CD4-positive, CD25-positive, alpha-beta regulatory T cell (primary cell): ENCODE measurements at regions not wholly inside any gene's neighbourhood (a gene's known extent, or its start where the extent isn't known, plus 50 kb on each side); places are given as distances from the start of the nearest gene placed in this dataset.

ENCODE experiments used
- ATAC-seq, 2 donors: fragments of 150-1000 bp; cut with Tn5 transposase; one replicate each; pipeline ENCODE4 v1.10.0; 2021; ENCODE audit warnings: low read depth in 2 of 2, moderate number of reproducible peaks in 2 of 2, moderate library complexity in 1 of 2
- DNase-seq, 3 donors: peaks; one replicate each; pipeline versions ENCODE4 v3.0.0 to v3.0.0-alpha.2; 2012 to 2022; ENCODE audit warnings: mixed read lengths in 1 of 3
- H3K27ac ChIP-seq: one replicate; pipeline ENCODE4 v1.7.0; 2013; ENCODE audit warnings: mild to moderate bottlenecking, low read length; ENCODE audit not compliant: insufficient read depth, poor library complexity, severe bottlenecking
- H3K27me3 ChIP-seq: one replicate; pipeline ENCODE4 v1.7.0; 2013; ENCODE audit warnings: low read length; ENCODE audit not compliant: control insufficient read depth, insufficient read depth
- H3K36me3 ChIP-seq: one replicate; pipeline ENCODE4 v1.7.0; 2013; ENCODE audit warnings: mild to moderate bottlenecking, low read length, moderate library complexity; ENCODE audit not compliant: control insufficient read depth, insufficient read depth
- H3K4me1 ChIP-seq: 2 replicates; pipeline ENCODE4 v1.7.0; 2013; ENCODE audit warnings: mild to moderate bottlenecking, low read length; ENCODE audit not compliant: insufficient read depth, control insufficient read depth, poor library complexity, severe bottlenecking
- H3K4me3 ChIP-seq: one replicate; pipeline ENCODE4 v1.7.0; 2013; ENCODE audit warnings: low read depth, mild to moderate bottlenecking, low read length, moderate library complexity
- H3K9me3 ChIP-seq, 2 experiments: 1 replicate in 1 of 2; 2 replicates in 1 of 2; pipeline ENCODE4 v1.7.0; 2013; ENCODE audit warnings: low read length in 2 of 2, mild to moderate bottlenecking in 1 of 2, moderate library complexity in 1 of 2; ENCODE audit not compliant: control insufficient read depth in 2 of 2
- H3K27ac Mint-ChIP-seq, 3 donors: one replicate each; pipeline ENCODE4 v1.8.0; 2020 to 2022; ENCODE audit warnings: mild to moderate bottlenecking in 3 of 3, mixed read lengths in 3 of 3, moderate library complexity in 2 of 3
- H3K27me3 Mint-ChIP-seq: one replicate; pipeline ENCODE4 v1.8.0; 2022; ENCODE audit warnings: mild to moderate bottlenecking, mixed read lengths
- H3K36me3 Mint-ChIP-seq: one replicate; pipeline ENCODE4 v1.8.0; 2020; ENCODE audit warnings: mixed read lengths
- H3K4me1 Mint-ChIP-seq, 4 donors: one replicate each; pipeline ENCODE4 v1.8.0; 2020 to 2022; ENCODE audit warnings: mixed read lengths in 4 of 4, mild to moderate bottlenecking in 1 of 4
- H3K4me3 Mint-ChIP-seq, 4 donors: one replicate each; pipeline ENCODE4 v1.8.0; 2020 to 2022; ENCODE audit warnings: mild to moderate bottlenecking in 4 of 4, mixed read lengths in 4 of 4, moderate library complexity in 3 of 4
- H3K9me3 Mint-ChIP-seq, 7 donors: one replicate each; pipeline ENCODE4 v1.8.0; 2020 to 2022; ENCODE audit warnings: mixed read lengths in 7 of 7, mild to moderate bottlenecking in 3 of 7, moderate library complexity in 2 of 7

GRCh38 chr10:107565014-107565413, 400.5 kb upstream of the SORCS1 start:
- H3K4me1 Mint-ChIP-seq = no peaks in the 10 kb centered on the region
- Histone ChIP-seq H3K27ac (no peak overlapping the region), H3K36me3 (no peaks in the 10 kb centered on the region), H3K4me1 (no peaks in the 10 kb centered on the region), H3K4me3 (no peak overlapping the region), H3K9me3 (peaks cover 0 to 3% of the 10 kb centered on the region in 2 experiments), H3K27me3 (no peaks in the 10 kb centered on the region)
- ATAC-seq (no peak), DNase-seq (no peak)
- no peaks in the 10 kb centered on the region for H3K27me3 Mint-ChIP-seq
- no peaks in the 10 kb centered on the region for H3K36me3 Mint-ChIP-seq
- H3K4me3 Mint-ChIP-seq = no peak overlapping the region
- no peak overlapping the region for H3K27ac Mint-ChIP-seq
- peaks cover 0 to 28% (median 6%) of the 10 kb centered on the region in 7 donors for H3K9me3 Mint-ChIP-seq

GRCh38 chr10:107561136-107561650, 396.7 kb upstream of the SORCS1 start:
- Mint-ChIP-seq H3K27ac (no peak overlapping the region), H3K4me3 (no peak overlapping the region), H3K27me3 (no peaks in the 10 kb centered on the region), H3K4me1 (no peaks in the 10 kb centered on the region), H3K36me3 (no peaks in the 10 kb centered on the region), H3K9me3 (peaks cover 2 to 31% (median 8%) of the 10 kb centered on the region in 7 donors)
- DNase-seq (no peak), ATAC-seq (no peak)
- H3K4me1 ChIP-seq = no peaks in the 10 kb centered on the region
- H3K9me3 ChIP-seq = peaks cover 0 to 9% of the 10 kb centered on the region in 2 experiments
- no peaks in the 10 kb centered on the region for H3K27me3 ChIP-seq
- H3K36me3 ChIP-seq = no peaks in the 10 kb centered on the region
- no peak overlapping the region for H3K4me3 ChIP-seq
- no peak overlapping the region for H3K27ac ChIP-seq

GRCh38 chr10:107557916-107558315, 393.4 kb upstream of the SORCS1 start:
- Mint-ChIP-seq H3K4me3 (no peak overlapping the region), H3K36me3 (no peaks in the 10 kb centered on the region), H3K9me3 (peaks cover 2 to 48% (median 12%) of the 10 kb centered on the region in 7 donors), H3K27ac (no peak overlapping the region), H3K27me3 (no peaks in the 10 kb centered on the region), H3K4me1 (no peaks in the 10 kb centered on the region)
- H3K27me3 ChIP-seq = no peaks in the 10 kb centered on the region
- no peaks in the 10 kb centered on the region for H3K36me3 ChIP-seq
- no peak for ATAC-seq
- H3K4me1 ChIP-seq = no peaks in the 10 kb centered on the region
- H3K4me3 ChIP-seq = no peak overlapping the region
- peaks cover 0 to 9% of the 10 kb centered on the region in 2 experiments for H3K9me3 ChIP-seq
- H3K27ac ChIP-seq = no peak overlapping the region
- DNase-seq = no peak

- no peaks in the 10 kb centered on the region for H3K27me3 ChIP-seq
- H3K4me3 ChIP-seq = no peak overlapping the region
- H3K27ac ChIP-seq = no peak overlapping the region
- Mint-ChIP-seq H3K27me3 (no peaks in the 10 kb centered on the region), H3K9me3 (peaks cover 5 to 39% (median 9%) of the 10 kb centered on the region in 7 donors), H3K4me1 (no peaks in the 10 kb centered on the region), H3K4me3 (no peak overlapping the region), H3K36me3 (no peaks in the 10 kb centered on the region), H3K27ac (no peak overlapping the region)
- DNase-seq (no peak), ATAC-seq (no peak)
- H3K4me1 ChIP-seq = no peaks in the 10 kb centered on the region
- H3K36me3 ChIP-seq = no peaks in the 10 kb centered on the region
- peaks cover 0 to 14% of the 10 kb centered on the region in 2 experiments for H3K9me3 ChIP-seq
Observed at GRCh38 chr10:107554333-107554732, 389.8 kb upstream of the SORCS1 start.

GRCh38 chr10:107553470-107553869, 389.0 kb upstream of the SORCS1 start:
- ATAC-seq (no peak), DNase-seq (no peak)
- Mint-ChIP-seq H3K27me3 (no peaks in the 10 kb centered on the region), H3K27ac (no peak overlapping the region), H3K4me1 (no peaks in the 10 kb centered on the region), H3K9me3 (peaks cover 5 to 40% (median 10%) of the 10 kb centered on the region in 7 donors), H3K4me3 (no peak overlapping the region), H3K36me3 (no peaks in the 10 kb centered on the region)
- H3K4me3 ChIP-seq = no peak overlapping the region
- H3K27me3 ChIP-seq = no peaks in the 10 kb centered on the region
- H3K9me3 ChIP-seq = peaks cover 0 to 20% of the 10 kb centered on the region in 2 experiments
- no peaks in the 10 kb centered on the region for H3K36me3 ChIP-seq
- H3K27ac ChIP-seq = no peak overlapping the region
- no peaks in the 10 kb centered on the region for H3K4me1 ChIP-seq

GRCh38 chr10:107552963-107553362, 388.5 kb upstream of the SORCS1 start:
- peaks cover 5 to 40% (median 10%) of the 10 kb centered on the region in 7 donors for H3K9me3 Mint-ChIP-seq
- Histone ChIP-seq H3K4me3 (no peak overlapping the region), H3K9me3 (peaks cover 0 to 15% of the 10 kb centered on the region in 2 experiments), H3K27ac (no peak overlapping the region), H3K36me3 (no peaks in the 10 kb centered on the region), H3K4me1 (no peaks in the 10 kb centered on the region), H3K27me3 (no peaks in the 10 kb centered on the region)
- no peaks in the 10 kb centered on the region for H3K4me1 Mint-ChIP-seq
- no peak overlapping the region for H3K4me3 Mint-ChIP-seq
- DNase-seq = no peak
- no peaks in the 10 kb centered on the region for H3K27me3 Mint-ChIP-seq
- no peak overlapping the region for H3K27ac Mint-ChIP-seq
- no peaks in the 10 kb centered on the region for H3K36me3 Mint-ChIP-seq
- no peak for ATAC-seq

GRCh38 chr10:107548301-107548700, 383.8 kb upstream of the SORCS1 start:
- Mint-ChIP-seq H3K4me3 (no peak overlapping the region), H3K27me3 (no peaks in the 10 kb centered on the region), H3K9me3 (peaks cover 2 to 36% (median 8%) of the 10 kb centered on the region in 7 donors), H3K36me3 (no peaks in the 10 kb centered on the region), H3K4me1 (no peaks in the 10 kb centered on the region), H3K27ac (no peak overlapping the region)
- no peaks in the 10 kb centered on the region for H3K36me3 ChIP-seq
- peaks cover 0 to 24% of the 10 kb centered on the region in 2 experiments for H3K9me3 ChIP-seq
- H3K4me3 ChIP-seq = no peak overlapping the region
- H3K27me3 ChIP-seq = no peaks in the 10 kb centered on the region
- DNase-seq (no peak), ATAC-seq (no peak)
- no peak overlapping the region for H3K27ac ChIP-seq
- no peaks in the 10 kb centered on the region for H3K4me1 ChIP-seq

- no peaks in the 10 kb centered on the region for H3K36me3 ChIP-seq
- H3K27ac ChIP-seq = no peak overlapping the region
- DNase-seq = no peak
- no peaks in the 10 kb centered on the region for H3K4me1 ChIP-seq
- peaks cover 0 to 24% of the 10 kb centered on the region in 2 experiments for H3K9me3 ChIP-seq
- no peak overlapping the region for H3K4me3 ChIP-seq
- H3K27me3 ChIP-seq = no peaks in the 10 kb centered on the region
- H3K36me3 Mint-ChIP-seq = no peaks in the 10 kb centered on the region
- peaks cover 0 to 34% (median 10%) of the 10 kb centered on the region in 7 donors for H3K9me3 Mint-ChIP-seq
- H3K4me1 Mint-ChIP-seq = no peaks in the 10 kb centered on the region
- no peak for ATAC-seq
- no peak overlapping the region for H3K4me3 Mint-ChIP-seq
- H3K27me3 Mint-ChIP-seq = no peaks in the 10 kb centered on the region
- no peak overlapping the region for H3K27ac Mint-ChIP-seq
Observed at GRCh38 chr10:107546986-107547385, 382.5 kb upstream of the SORCS1 start.
